ENCODE measurements at regions not wholly inside any gene's neighbourhood (a gene's known extent, or its start where the extent isn't known, plus 50 kb on each side); places are given as distances from the start of the nearest gene placed in this dataset.
"Not testable (repeated sequence)": the region's sequence is repeated elsewhere in the genome, so short reads cannot be mapped to it uniquely, and the experiment has no call there.

- DNase-seq: no peak
These were observed 583.7 kb downstream of the EPM2A start for GRCh38 chr6:145151624-145152023.

- DNase-seq: no peak
These were observed 581.8 kb downstream of the EPM2A start for GRCh38 chr6:145153495-145153894.

- DNase-seq: no peak
These were observed 579.9 kb downstream of the EPM2A start for GRCh38 chr6:145155411-145155810.

GRCh38 chr6:145155873-145156782 lies 579.2 kb downstream of the EPM2A start:
- DNase-seq: no peak

- DNase-seq: not testable (repeated sequence)
These were observed 576.7 kb downstream of the EPM2A start for GRCh38 chr6:145158636-145159035.

GRCh38 chr6:145159921-145160320 lies 575.4 kb downstream of the EPM2A start:
- DNase-seq: no peak

GRCh38 chr6:145161501-145161900 lies 573.8 kb downstream of the EPM2A start:
- no peak for DNase-seq

- DNase-seq: no peak
These were observed 565.5 kb downstream of the EPM2A start for GRCh38 chr6:145169726-145170224.

- DNase-seq: no peak
These were observed 559.9 kb downstream of the EPM2A start for GRCh38 chr6:145175470-145175869.

- DNase-seq: no peak
These were observed 556.9 kb downstream of the EPM2A start for GRCh38 chr6:145178391-145178790.

- DNase-seq: no peak
These were observed 547.7 kb downstream of the EPM2A start for GRCh38 chr6:145187491-145188206.

GRCh38 chr6:145189836-145190235 lies 545.5 kb downstream of the EPM2A start:
- DNase-seq: no peak

GRCh38 chr6:145194389-145194788 lies 540.9 kb downstream of the EPM2A start:
- DNase-seq: no peak

GRCh38 chr6:145199961-145200360 lies 535.4 kb downstream of the EPM2A start:
- no peak for DNase-seq

GRCh38 chr6:145204301-145204700 lies 531.0 kb downstream of the EPM2A start:
- no peak for DNase-seq

GRCh38 chr6:145206247-145206907 lies 528.9 kb downstream of the EPM2A start:
- DNase-seq: peak; percentile 92

GRCh38 chr6:145208474-145208873 lies 526.8 kb downstream of the EPM2A start:
- DNase-seq: no peak

GRCh38 chr6:145209272-145209671 lies 526.0 kb downstream of the EPM2A start:
- no peak for DNase-seq

- no peak for DNase-seq
These were observed 522.5 kb downstream of the EPM2A start for GRCh38 chr6:145212813-145213212.

GRCh38 chr6:145213614-145214013 lies 521.7 kb downstream of the EPM2A start:
- DNase-seq: no peak

GRCh38 chr6:145214570-145214969 lies 520.8 kb downstream of the EPM2A start:
- DNase-seq: no peak

- DNase-seq: no peak
These were observed 510.9 kb downstream of the EPM2A start for GRCh38 chr6:145224450-145224849.

GRCh38 chr6:145225500-145225899 lies 509.8 kb downstream of the EPM2A start:
- no peak for DNase-seq

Data from islet precursor cell (in vitro differentiated cells).